Right ventricle myocardium superior (tissue), 1 donor: ENCODE measurements at regions not wholly inside any gene's neighbourhood (a gene's known extent, or its start where the extent isn't known, plus 50 kb on each side); places are given as distances from the start of the nearest gene placed in this dataset.
A peak's percentile ranks its signal among the peaks of the same experiment; 100 is the strongest.
"Not testable (repeated sequence)": the region's sequence is repeated elsewhere in the genome, so short reads cannot be mapped to it uniquely, and the experiment has no call there.

ENCODE experiments used
- ATAC-seq: fragments of 200-7000 bp; cut with Tn5 transposase; one replicate; pipeline ENCODE4 v1.9.1; 2020; ENCODE audit warnings: mild to moderate bottlenecking; ENCODE audit not compliant: poor library complexity
- DNase-seq: peaks from one replicate; pipeline ENCODE4 v3.0.0-alpha.2; 2020
- intact Hi-C: fragments of 100-400 bp; cut with DNase I; formaldehyde crosslinking; loops from one replicate; pipeline ENCODE4 v1.11.2; 2022
- donor health status: DM: no; HTN: yes; CAD: no; lungs with severe emphysema.

GRCh38 chr1:112083487-112083886 is 94.0 kb upstream of the KCND3 start:
- ATAC-seq (no peak), DNase-seq (no peak)
- intact Hi-C loops: no loop called here

- ATAC-seq (no peak), DNase-seq (no peak)
- intact Hi-C loops: no loop called here
Measured at GRCh38 chr1:112092656-112093371, 103.3 kb upstream of the KCND3 start.

GRCh38 chr1:112093372-112093694 is 103.9 kb upstream of the KCND3 start:
- DNase-seq (no peak), ATAC-seq (no peak)
- intact Hi-C loops: no loop called here

GRCh38 chr1:112099979-112100378 is 110.5 kb upstream of the KCND3 start:
- intact Hi-C loops: no loop called here

GRCh38 chr1:112105557-112105956 is 116.1 kb upstream of the KCND3 start:
- DNase-seq (no peak), ATAC-seq (no peak)
- intact Hi-C loops: no loop called here

More at GRCh38 chr1:112099979-112100378, 110.5 kb upstream of the KCND3 start:
- ATAC-seq: no peak
- no peak for DNase-seq

GRCh38 chr1:112110031-112110430 is 120.6 kb upstream of the KCND3 start:
- DNase-seq (no peak), ATAC-seq (peak; percentile 71)
- intact Hi-C loops: no loop called here

- intact Hi-C loops: no loop called here
- ATAC-seq (no peak), DNase-seq (no peak)
Measured at GRCh38 chr1:112111734-112112133, 122.3 kb upstream of the KCND3 start.

- ATAC-seq: no peak
- intact Hi-C loops: no loop called here
- no peak for DNase-seq
Measured at GRCh38 chr1:112114540-112114939, 125.1 kb upstream of the KCND3 start.

GRCh38 chr1:112126598-112126997 is 137.1 kb upstream of the KCND3 start:
- ATAC-seq (no peak), DNase-seq (no peak)
- intact Hi-C loops: no loop called here

GRCh38 chr1:112127606-112128005 is 138.1 kb upstream of the KCND3 start:
- DNase-seq, intact Hi-C loops, ATAC-seq: not testable (repeated sequence)

- intact Hi-C loops: no loop called here
- DNase-seq (no peak), ATAC-seq (no peak)
Measured at GRCh38 chr1:112133487-112133886, 144.0 kb upstream of the KCND3 start.

- DNase-seq (no peak), ATAC-seq (no peak)
- intact Hi-C loops: no loop called here
Measured at GRCh38 chr1:112140743-112141142, 151.3 kb upstream of the KCND3 start.

GRCh38 chr1:112141301-112141700 is 151.8 kb upstream of the KCND3 start:
- intact Hi-C loops: no loop called here
- ATAC-seq (no peak), DNase-seq (no peak)

GRCh38 chr1:112141923-112142322 is 152.5 kb upstream of the KCND3 start:
- intact Hi-C loops: no loop called here
- peak; percentile 42 for DNase-seq
- peak; percentile 77 for ATAC-seq

- peak; percentile 38 for ATAC-seq
- DNase-seq: no peak
- intact Hi-C loops: no loop called here
Measured at GRCh38 chr1:112143871-112144441, 154.5 kb upstream of the KCND3 start.

GRCh38 chr1:112144733-112145426 is 155.4 kb upstream of the KCND3 start:
- DNase-seq (peak; percentile 50), ATAC-seq (peak; percentile 90)
- intact Hi-C loops: no loop called here

- intact Hi-C loops: no loop called here
- no peak for ATAC-seq
- DNase-seq: no peak
Measured at GRCh38 chr1:112146201-112146715, 156.8 kb upstream of the KCND3 start.

GRCh38 chr1:112160214-112160613 is 170.7 kb upstream of the KCND3 start:
- ATAC-seq, DNase-seq, intact Hi-C loops: not testable (repeated sequence)

GRCh38 chr1:112165375-112165774 is 175.9 kb upstream of the KCND3 start:
- no peak for ATAC-seq
- no peak for DNase-seq
- intact Hi-C loops: no loop called here

- intact Hi-C loops: no loop called here
- DNase-seq (no peak), ATAC-seq (no peak)
Measured at GRCh38 chr1:112169517-112169916, 180.0 kb upstream of the KCND3 start.
